Spinal cord (tissue), 9 donors: ENCODE measurements at regions not wholly inside any gene's neighbourhood (a gene's known extent, or its start where the extent isn't known, plus 50 kb on each side); places are given as distances from the start of the nearest gene placed in this dataset.
A peak's percentile ranks its signal among the peaks of the same experiment; 100 is the strongest.

Experiments used
- DNase-seq, 6 donors: peaks; one replicate each; pipeline versions ENCODE4 v3.0.0 to v3.0.0-alpha.2; 2013 to 2015; ENCODE audit warnings: low spot score in 6 of 6, low read depth in 4 of 6
- H3K27ac ChIP-seq: one replicate; pipeline ENCODE4 v1.5.1; 2013; ENCODE audit warnings: low read depth, low read length, control low read depth
- H3K27me3 ChIP-seq: one replicate; pipeline ENCODE4 v1.6.1; 2013; ENCODE audit warnings: low read length; ENCODE audit not compliant: control insufficient read depth, insufficient read depth
- H3K36me3 ChIP-seq: one replicate; pipeline ENCODE4 v1.6.1; 2013; ENCODE audit warnings: low read length; ENCODE audit not compliant: control insufficient read depth, insufficient read depth
- H3K4me1 ChIP-seq: one replicate; pipeline ENCODE4 v1.6.1; 2013; ENCODE audit warnings: low read length; ENCODE audit not compliant: control insufficient read depth, insufficient read depth
- H3K4me3 ChIP-seq: one replicate; pipeline ENCODE4 v1.5.1; 2013; ENCODE audit warnings: low read depth, low read length, control low read depth
- H3K9me3 ChIP-seq: one replicate; pipeline ENCODE4 v1.6.1; 2013; ENCODE audit warnings: low read length; ENCODE audit not compliant: control insufficient read depth, insufficient read depth
- WGBS: methylation state at CpG from one replicate; pipeline ENCODE4 v1.1.5; 2013; ENCODE audit warnings: missing lambda C conversion rate; ENCODE audit not compliant: insufficient coverage; 5-methylcytosine and 5-hydroxymethylcytosine counted together
- donor health status: healthy.

DNA sequence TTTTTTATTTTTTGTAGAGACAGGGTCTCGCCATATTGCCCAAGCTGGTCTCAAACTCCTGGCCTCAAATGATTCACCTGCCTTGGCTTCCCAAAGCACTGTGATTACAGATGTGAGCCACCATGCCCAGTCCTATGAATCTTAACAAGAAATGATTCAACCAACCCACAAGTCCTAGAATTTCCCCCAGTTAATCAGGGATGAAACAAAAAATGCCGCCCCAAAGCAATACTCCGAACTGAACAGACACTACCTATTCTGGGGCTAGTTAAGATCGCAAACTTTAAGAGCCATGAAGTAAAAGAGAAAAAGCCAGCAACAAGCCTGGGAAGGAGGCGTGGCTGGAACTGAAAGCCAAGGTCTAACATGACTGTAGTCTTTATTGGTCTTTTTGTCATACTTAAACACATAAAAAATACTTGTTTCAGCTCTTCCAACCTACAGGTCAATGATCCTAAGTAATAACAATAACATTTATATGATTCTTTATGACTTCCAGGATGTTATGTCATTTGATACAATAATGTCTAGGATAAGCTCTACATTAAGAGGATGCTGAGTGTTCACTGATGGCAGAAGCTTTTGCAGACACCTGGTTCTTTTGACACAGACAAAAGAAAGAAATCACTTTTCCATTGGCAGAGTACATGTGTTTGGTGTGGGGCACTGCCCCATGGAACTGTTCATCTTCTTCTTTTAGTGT is 361.1 kb upstream of the TLE4 start:
- Histone ChIP-seq H3K4me3 (no peak overlapping the region), H3K27me3 (no peaks in the 10 kb centered on the region), H3K27ac (no peak overlapping the region), H3K36me3 (no peaks in the 10 kb centered on the region), H3K4me1 (no peaks in the 10 kb centered on the region), H3K9me3 (no peaks in the 10 kb centered on the region)
- 100% methylated on average over 1 of the region's 5 CpGs for WGBS
- DNase-seq, result no peak

DNA sequence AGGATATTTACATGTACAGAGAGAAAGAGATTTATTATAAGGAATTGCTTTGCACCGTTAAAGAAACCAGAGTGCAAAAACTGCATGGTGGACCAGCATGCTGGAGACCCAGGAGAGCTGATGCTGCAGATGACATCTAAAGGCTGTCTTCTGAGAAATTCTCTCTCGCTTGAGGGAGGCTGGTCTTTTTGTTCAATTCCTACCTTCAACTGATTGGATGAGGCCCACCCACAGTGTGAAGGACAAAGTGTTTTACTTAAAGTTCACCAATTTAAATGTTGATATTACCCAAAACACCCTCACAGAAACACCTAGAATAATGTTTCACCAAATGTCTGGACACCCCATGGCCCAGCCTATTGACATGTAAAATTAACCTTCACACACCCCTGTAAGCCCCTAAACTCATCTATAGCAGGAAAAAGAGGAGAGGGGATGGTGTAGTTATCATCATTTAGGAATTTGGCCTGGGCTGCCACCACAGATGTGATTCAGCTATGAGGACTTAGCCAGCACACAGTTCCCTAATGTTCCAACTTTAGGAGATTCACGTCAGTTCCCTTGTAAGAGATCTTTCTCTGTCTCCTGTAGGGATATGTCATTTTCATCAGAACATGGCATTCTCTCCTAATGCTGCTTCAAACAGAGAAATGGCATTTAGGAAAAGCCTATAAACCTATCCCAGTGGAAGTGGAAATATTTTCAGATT is 358.2 kb upstream of the TLE4 start:
- Histone ChIP-seq H3K4me1 (no peaks in the 10 kb centered on the region), H3K9me3 (no peaks in the 10 kb centered on the region), H3K27me3 (no peaks in the 10 kb centered on the region), H3K27ac (no peak overlapping the region), H3K36me3 (no peaks in the 10 kb centered on the region), H3K4me3 (no peak overlapping the region)
- WGBS, result 92% methylated on average over 1 of the region's 3 CpGs
- no peak for DNase-seq

DNA sequence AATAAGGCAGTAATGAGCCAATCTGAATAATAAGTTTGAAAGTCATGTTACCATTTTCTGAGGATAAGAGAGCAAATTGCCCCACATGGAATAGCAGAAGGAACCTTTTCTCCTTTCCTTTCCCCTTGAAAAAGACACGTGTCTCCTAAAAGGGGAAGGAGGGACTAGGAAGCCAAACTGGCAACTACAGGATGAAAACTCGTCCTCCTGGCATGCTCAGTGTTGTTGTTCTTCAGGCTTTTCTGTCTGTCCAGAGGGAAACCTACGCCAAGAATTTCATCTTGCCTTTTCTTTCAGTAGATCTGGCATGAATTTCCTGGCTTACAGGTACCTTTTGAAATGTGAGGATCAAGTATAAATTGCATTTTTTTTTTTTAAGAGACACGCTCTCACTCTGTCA is 355.9 kb upstream of the TLE4 start:
- H3K36me3 ChIP-seq, result no peaks in the 10 kb centered on the region
- no peaks in the 10 kb centered on the region for H3K9me3 ChIP-seq
- peak in 2 of 6 donors; percentile 15 to 41 for DNase-seq
- H3K4me3 ChIP-seq, result no peak overlapping the region
- H3K27me3 ChIP-seq, result no peaks in the 10 kb centered on the region
- no peak overlapping the region for H3K27ac ChIP-seq
- 63% methylated on average over 3 of the region's 4 CpGs for WGBS
- H3K4me1 ChIP-seq, result no peaks in the 10 kb centered on the region

DNA sequence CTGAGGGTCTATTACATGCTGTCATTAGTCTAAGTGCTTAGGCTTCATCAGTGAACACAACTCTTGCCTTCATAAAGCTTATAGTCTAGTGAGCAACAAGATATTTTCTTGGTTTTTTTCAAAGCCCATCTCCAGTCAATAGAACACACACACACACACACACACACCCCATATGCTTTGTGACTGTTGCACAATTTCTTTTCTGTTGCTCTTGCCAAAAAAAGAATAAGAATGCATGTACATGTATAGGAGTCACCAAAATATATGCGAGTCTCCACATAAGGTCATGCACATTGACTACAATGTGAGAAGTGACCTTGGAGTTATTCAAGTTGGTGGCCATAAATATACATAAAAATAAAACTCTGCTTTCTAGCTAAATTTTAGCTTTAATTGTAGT is 351.5 kb upstream of the TLE4 start:
- H3K27ac ChIP-seq, result no peak overlapping the region
- WGBS, result no CpG with 5 or more reads among the region's 1 CpG
- H3K36me3 ChIP-seq, result no peaks in the 10 kb centered on the region
- no peak overlapping the region for H3K4me3 ChIP-seq
- no peak for DNase-seq
- no peaks in the 10 kb centered on the region for H3K27me3 ChIP-seq
- no peaks in the 10 kb centered on the region for H3K4me1 ChIP-seq
- H3K9me3 ChIP-seq, result no peaks in the 10 kb centered on the region

DNA sequence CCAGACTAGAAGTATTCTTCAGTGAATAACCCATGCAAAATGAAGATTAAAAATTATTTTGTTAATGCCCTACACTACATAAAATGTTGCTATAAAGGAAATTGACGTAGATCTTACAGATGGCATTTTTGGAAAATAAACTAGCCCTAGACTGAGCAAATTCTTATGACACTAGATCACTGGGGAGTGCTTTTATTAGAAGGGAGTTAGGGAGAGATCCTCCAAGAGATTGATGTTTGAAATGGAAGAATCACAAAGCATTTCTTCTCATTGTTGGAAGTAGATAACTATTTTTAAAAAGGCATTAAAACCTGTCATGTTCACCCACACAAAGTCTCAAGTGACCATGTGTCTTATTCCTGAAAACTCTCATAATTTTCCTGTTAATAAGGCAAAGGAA is 351.1 kb upstream of the TLE4 start:
- no peaks in the 10 kb centered on the region for H3K27me3 ChIP-seq
- H3K36me3 ChIP-seq, result no peaks in the 10 kb centered on the region
- no peak overlapping the region for H3K4me3 ChIP-seq
- no peak overlapping the region for H3K27ac ChIP-seq
- WGBS, result no CpG with 5 or more reads among the region's 1 CpG
- no peak for DNase-seq
- no peaks in the 10 kb centered on the region for H3K4me1 ChIP-seq
- H3K9me3 ChIP-seq, result no peaks in the 10 kb centered on the region

DNA sequence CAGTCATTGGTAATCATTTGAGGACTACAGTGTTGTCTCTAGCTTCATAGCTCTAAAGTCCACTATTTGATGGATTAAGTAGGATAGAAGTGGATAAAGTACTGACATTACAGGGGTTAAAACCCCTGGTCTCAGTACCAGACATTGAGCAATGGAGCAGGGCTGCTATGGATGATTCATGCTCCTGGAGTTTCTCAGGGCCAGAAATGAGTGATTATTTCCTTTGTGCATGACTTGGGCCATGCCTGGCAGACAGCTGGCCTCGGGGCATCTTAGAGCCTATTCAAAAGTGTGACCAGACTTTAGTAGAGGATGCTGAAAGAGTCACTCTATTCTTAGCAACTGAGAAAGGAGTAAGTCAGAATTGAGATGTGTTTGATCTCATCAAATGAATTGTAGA is 350.7 kb upstream of the TLE4 start:
- no peak for DNase-seq
- H3K27ac ChIP-seq, result no peak overlapping the region
- no peaks in the 10 kb centered on the region for H3K9me3 ChIP-seq
- H3K36me3 ChIP-seq, result no peaks in the 10 kb centered on the region
- no peaks in the 10 kb centered on the region for H3K27me3 ChIP-seq
- H3K4me3 ChIP-seq, result no peak overlapping the region
- H3K4me1 ChIP-seq, result no peaks in the 10 kb centered on the region
- 40% methylated on average over 1 of the region's 1 CpG for WGBS

DNA sequence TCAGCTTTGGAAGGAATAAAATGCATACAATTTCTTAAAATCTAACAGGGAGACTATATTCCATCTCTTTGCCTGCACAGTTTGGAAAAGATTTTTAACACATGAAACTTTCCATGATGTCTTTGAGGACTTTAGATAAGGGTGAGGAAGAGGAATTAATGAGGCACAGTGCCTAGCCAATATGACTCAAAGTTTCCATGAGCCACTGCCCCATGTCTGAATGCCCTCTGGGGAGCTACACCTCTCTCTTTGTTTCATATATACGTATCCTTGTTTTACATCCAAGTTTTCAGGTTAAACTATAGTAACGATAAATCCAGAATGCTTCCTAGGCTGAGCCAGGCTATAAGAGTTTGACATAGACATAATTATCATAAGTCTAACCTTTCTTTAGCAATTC is 349.3 kb upstream of the TLE4 start:
- no peaks in the 10 kb centered on the region for H3K27me3 ChIP-seq
- H3K36me3 ChIP-seq, result no peaks in the 10 kb centered on the region
- no peaks in the 10 kb centered on the region for H3K4me1 ChIP-seq
- DNase-seq, result no peak
- no peak overlapping the region for H3K27ac ChIP-seq
- no peak overlapping the region for H3K4me3 ChIP-seq
- no peaks in the 10 kb centered on the region for H3K9me3 ChIP-seq
- no CpG with 5 or more reads among the region's 2 CpGs for WGBS

DNA sequence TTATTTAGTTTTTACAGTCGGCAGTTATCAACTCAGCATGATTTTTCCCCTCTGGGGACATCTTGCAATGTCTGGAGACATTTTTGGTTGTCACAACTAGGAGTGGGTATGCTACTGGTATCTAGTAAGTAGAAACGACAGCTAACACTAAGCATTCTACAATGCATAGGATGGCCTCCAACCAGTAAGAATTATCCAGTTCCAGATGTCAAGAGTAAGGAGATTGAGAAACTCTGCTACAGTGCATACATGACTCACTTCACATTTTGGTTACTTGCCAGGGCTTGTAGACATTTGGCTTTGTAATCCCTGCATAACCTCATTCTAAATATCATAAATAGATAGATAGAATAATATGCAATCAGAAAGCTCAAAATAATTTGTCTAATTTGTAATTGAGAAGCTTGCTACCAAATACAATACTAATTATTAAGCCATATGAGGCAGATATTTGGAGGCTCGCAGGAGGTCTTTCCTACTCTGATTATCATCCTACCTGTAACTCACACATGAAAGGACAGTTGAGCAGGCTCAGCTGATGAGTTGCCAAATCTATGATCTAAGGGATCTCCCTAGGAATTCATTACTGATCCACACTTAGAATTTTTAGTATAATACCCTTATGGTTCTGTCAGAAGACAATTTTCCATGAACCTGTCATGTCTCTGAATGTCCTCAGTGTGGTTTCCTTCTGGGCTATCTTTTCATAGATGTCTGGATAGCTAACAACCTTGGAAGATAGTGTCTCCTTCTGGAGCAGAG is 346.9 kb upstream of the TLE4 start:
- WGBS, result no CpG with 5 or more reads among the region's 3 CpGs
- no peak overlapping the region for H3K4me3 ChIP-seq
- no peaks in the 10 kb centered on the region for H3K36me3 ChIP-seq
- no peaks in the 10 kb centered on the region for H3K9me3 ChIP-seq
- no peak overlapping the region for H3K27ac ChIP-seq
- no peaks in the 10 kb centered on the region for H3K4me1 ChIP-seq
- no peak for DNase-seq
- H3K27me3 ChIP-seq, result no peaks in the 10 kb centered on the region

DNA sequence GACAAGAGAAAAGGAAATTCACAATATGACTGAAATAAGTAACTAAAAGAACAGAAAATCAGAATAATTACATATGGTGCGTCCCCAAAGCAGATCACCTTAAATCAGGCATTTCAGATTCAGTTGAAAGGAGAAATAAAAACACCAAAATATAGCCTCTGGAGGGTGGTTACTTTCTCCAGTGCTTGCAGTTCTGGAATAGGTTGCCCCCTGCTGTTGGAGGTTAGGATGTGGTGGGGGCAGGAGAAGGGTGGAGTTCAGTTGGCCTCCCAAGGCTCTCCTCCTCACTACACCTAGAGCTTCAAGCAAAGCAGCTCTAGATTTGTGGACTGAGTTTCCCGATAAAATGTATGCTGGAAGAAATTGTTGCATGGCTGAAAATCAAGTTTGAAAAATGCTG is 338.2 kb upstream of the TLE4 start:
- Histone ChIP-seq H3K27ac (no peak overlapping the region), H3K27me3 (no peaks in the 10 kb centered on the region), H3K36me3 (no peaks in the 10 kb centered on the region), H3K4me3 (no peak overlapping the region), H3K9me3 (no peaks in the 10 kb centered on the region), H3K4me1 (no peaks in the 10 kb centered on the region)
- no CpG with 5 or more reads among the region's 2 CpGs for WGBS
- DNase-seq, result no peak
